ENCODE measurements at regions not wholly inside any gene's neighbourhood (a gene's known extent, or its start where the extent isn't known, plus 50 kb on each side); places are given as distances from the start of the nearest gene placed in this dataset.

GRCh38 chr7:46296526-46296925 is 375.5 kb upstream of the IGFBP3 start:
- TF ChIP-seq POLR2AphosphoS5 (IDR thresholded peaks at IDR 0.05; ENCODE audit: borderline replicate concordance, low read depth, low read length) = no peak
- TF ChIP-seq EZH2 (IDR thresholded peaks at IDR 0.05) = no peak

Measured in SK-N-MC (cell line).